Lung (tissue), 11 donors: ENCODE measurements at regions not wholly inside any gene's neighbourhood (a gene's known extent, or its start where the extent isn't known, plus 50 kb on each side); places are given as distances from the start of the nearest gene placed in this dataset.

Source experiments
- ATAC-seq: fragments of 200-7000 bp; cut with Tn5 transposase; one replicate; pipeline ENCODE4 v1.9.1; 2020; ENCODE audit warnings: moderate number of reproducible peaks; ENCODE audit not compliant: insufficient read depth, low FRiP score
- DNase-seq, 3 donors: peaks; one replicate each; pipeline ENCODE4 v3.0.0-alpha.2; 2013 to 2017
- H3K27ac ChIP-seq, 2 donors: one replicate each; pipeline ENCODE4 v1.5.1; 2013; ENCODE audit warnings: mild to moderate bottlenecking in 2 of 2, moderate library complexity in 2 of 2, control low read depth in 1 of 2, inconsistent platforms in 1 of 2, low read depth in 1 of 2, low read length in 1 of 2
- H3K27me3 ChIP-seq, 3 donors: one replicate each; pipeline ENCODE4 v1.5.1; 2013; ENCODE audit warnings: low read length in 2 of 3; ENCODE audit not compliant: control insufficient read depth in 3 of 3, insufficient read depth in 3 of 3
- H3K36me3 ChIP-seq, 4 donors: one replicate each; pipeline ENCODE4 v1.5.1; 2013; ENCODE audit warnings: low read length in 4 of 4, mild to moderate bottlenecking in 1 of 4, moderate library complexity in 1 of 4; ENCODE audit not compliant: control insufficient read depth in 4 of 4, insufficient read depth in 4 of 4
- H3K4me1 ChIP-seq, 5 donors: one replicate each; pipeline ENCODE4 v1.5.1; 2013; ENCODE audit warnings: low read length in 5 of 5, mild to moderate bottlenecking in 2 of 5, moderate library complexity in 1 of 5; ENCODE audit not compliant: control insufficient read depth in 5 of 5, insufficient read depth in 5 of 5
- H3K4me3 ChIP-seq: one replicate; pipeline ENCODE4 v1.5.1; 2013; ENCODE audit warnings: mild to moderate bottlenecking, control low read depth, moderate library complexity
- H3K9ac ChIP-seq, 2 donors: one replicate each; pipeline ENCODE4 v1.5.1; 2013; ENCODE audit warnings: low read length in 2 of 2, control low read depth in 1 of 2; ENCODE audit not compliant: insufficient read depth in 1 of 2
- H3K9me3 ChIP-seq, 4 donors: one replicate each; pipeline ENCODE4 v1.5.1; 2013; ENCODE audit warnings: low read length in 3 of 4, mild to moderate bottlenecking in 1 of 4, moderate library complexity in 1 of 4; ENCODE audit not compliant: control insufficient read depth in 4 of 4, insufficient read depth in 3 of 4
- WGBS, 2 donors: extraction: QIAGEN DNeasy Blood & Tissue Kit; methylation state at CpG; one replicate each; pipeline ENCODE4 v1.1.7; 2013; 5-methylcytosine and 5-hydroxymethylcytosine counted together
- TF ChIP-seq, protein P1 (sequence below): IDR thresholded peaks from 2 replicates; pipeline ENCODE4 v1.5.1; 2012; ENCODE audit warnings: mild to moderate bottlenecking; ENCODE audit errors: control extremely low read depth, extremely low read depth
- donor health status: control.
- donor health status: control.
- donor health status: Bipolar disorder and iron deficiency.
- donor health status: healthy.
- donor health status: DM: yes; HTN: yes; CAD: no.

DNA sequence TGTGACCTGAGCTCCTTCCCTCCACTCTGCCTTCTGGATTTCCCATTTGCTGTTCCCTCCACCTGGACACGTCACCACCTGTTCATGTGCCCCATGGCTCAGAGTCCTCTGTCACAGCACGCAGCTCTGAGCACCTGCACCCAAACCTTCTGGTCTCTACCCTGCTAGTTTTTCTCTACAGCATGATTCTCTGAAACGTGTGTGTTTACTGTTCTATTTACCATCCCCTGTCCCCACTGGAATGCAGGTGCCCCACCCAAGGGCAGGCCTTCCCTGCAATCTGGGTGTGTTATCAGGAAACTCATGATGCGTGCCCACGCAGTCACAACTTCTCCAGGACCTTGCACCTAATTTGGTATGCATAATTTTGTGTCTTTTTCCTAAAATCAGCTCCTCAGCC lies 284.4 kb upstream of the IGFBP3 start:
- DNase-seq (no peak), ATAC-seq (no peak)
- no peak overlapping the region for H3K9ac ChIP-seq

DNA sequence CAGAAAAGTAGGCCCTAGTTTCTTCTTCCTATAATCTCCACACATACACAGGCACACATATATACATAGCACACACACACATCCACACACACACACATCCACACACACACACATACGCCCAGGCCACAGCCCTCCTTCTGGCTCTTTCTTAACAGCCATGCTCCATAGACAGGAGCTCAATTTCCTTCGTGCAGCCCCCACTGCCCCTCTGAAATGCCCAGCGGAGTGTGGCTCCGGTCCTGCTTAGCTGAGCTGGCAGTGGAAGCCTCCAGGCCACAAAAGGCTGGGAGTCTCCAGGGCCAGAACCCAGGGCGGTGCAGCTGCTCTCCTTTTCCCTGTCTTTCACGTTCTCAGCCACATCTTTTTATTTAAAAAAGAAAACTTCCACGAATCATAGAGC lies 282.9 kb upstream of the IGFBP3 start:
- no peaks in the 10 kb centered on the region for H3K4me1 ChIP-seq
- no peak overlapping the region for H3K9ac ChIP-seq
- TF ChIP-seq, protein P1, sequence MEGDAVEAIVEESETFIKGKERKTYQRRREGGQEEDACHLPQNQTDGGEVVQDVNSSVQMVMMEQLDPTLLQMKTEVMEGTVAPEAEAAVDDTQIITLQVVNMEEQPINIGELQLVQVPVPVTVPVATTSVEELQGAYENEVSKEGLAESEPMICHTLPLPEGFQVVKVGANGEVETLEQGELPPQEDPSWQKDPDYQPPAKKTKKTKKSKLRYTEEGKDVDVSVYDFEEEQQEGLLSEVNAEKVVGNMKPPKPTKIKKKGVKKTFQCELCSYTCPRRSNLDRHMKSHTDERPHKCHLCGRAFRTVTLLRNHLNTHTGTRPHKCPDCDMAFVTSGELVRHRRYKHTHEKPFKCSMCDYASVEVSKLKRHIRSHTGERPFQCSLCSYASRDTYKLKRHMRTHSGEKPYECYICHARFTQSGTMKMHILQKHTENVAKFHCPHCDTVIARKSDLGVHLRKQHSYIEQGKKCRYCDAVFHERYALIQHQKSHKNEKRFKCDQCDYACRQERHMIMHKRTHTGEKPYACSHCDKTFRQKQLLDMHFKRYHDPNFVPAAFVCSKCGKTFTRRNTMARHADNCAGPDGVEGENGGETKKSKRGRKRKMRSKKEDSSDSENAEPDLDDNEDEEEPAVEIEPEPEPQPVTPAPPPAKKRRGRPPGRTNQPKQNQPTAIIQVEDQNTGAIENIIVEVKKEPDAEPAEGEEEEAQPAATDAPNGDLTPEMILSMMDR = no peak
- no peaks in the 10 kb centered on the region for H3K36me3 ChIP-seq
- no peak for DNase-seq
- H3K27ac ChIP-seq = no peak overlapping the region
- 90 to 96% methylated on average over 7 of the region's 7 CpGs for WGBS, 2 donors
- no peaks in the 10 kb centered on the region for H3K9me3 ChIP-seq
- H3K27me3 ChIP-seq = no peaks in the 10 kb centered on the region
- H3K4me3 ChIP-seq = no peak overlapping the region
- no peak for ATAC-seq

More for the DNA sequence above, 284.4 kb upstream of the IGFBP3 start:
- Histone ChIP-seq H3K9me3 (no peaks in the 10 kb centered on the region), H3K4me3 (no peak overlapping the region), H3K4me1 (no peaks in the 10 kb centered on the region), H3K27ac (no peak overlapping the region), H3K36me3 (no peaks in the 10 kb centered on the region), H3K27me3 (no peaks in the 10 kb centered on the region)
- TF ChIP-seq, protein P1 = no peak
- 73 to 80% methylated on average over 5 of the region's 5 CpGs for WGBS, 2 donors

DNA sequence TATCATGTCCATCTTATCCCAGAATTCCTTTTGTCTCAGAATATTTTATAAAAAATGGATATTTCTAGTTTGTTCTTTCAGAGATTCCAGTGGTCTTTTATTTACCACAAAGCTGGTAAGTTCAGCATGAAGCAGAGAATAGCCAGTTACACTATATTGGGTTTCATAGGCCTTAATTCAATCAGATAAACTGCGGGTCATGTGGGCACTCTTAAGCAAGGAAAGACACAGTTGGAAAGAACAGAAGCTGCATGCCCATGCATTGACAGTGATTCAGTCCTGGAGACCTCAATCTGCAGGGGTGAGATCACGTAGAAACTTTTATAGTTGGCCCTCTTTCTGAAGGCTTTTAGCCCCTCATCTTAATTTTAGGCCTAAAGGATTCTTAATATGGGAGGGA lies 281.3 kb upstream of the IGFBP3 start:
- Histone ChIP-seq H3K4me1 (peaks cover 0 to 9% (median 0%) of the 10 kb centered on the region in 5 donors), H3K9me3 (no peaks in the 10 kb centered on the region), H3K27ac (no peak overlapping the region), H3K27me3 (no peaks in the 10 kb centered on the region), H3K4me3 (no peak overlapping the region), H3K9ac (no peak overlapping the region), H3K36me3 (no peaks in the 10 kb centered on the region)
- TF ChIP-seq, protein P1 = no peak
- no peak for ATAC-seq
- 91 to 95% methylated on average over 2 of the region's 2 CpGs for WGBS, 2 donors
- DNase-seq = no peak

DNA sequence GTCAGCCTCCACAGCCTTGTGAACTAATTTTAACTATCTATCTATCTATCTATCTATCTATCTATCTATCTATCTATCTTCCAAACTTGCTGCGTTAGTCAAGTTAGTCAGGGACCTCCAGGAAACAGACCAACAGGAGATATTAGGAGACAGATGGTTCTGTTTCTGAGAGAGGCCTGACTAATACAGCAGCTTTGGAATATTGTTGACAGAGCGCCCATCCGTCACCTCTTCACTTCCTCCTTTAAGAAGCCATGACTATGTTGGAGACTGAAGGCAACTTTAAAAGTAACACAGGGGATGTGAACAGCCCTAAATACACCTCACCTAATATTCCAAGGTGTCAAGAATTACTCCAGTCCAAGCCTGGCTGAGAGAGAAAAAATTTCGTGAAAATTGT lies 280.9 kb upstream of the IGFBP3 start:
- 88 to 95% methylated on average over 4 of the region's 4 CpGs for WGBS, 2 donors
- ATAC-seq (no peak), DNase-seq (no peak)
- Histone ChIP-seq H3K4me1 (peaks cover 0 to 9% (median 0%) of the 10 kb centered on the region in 5 donors), H3K36me3 (no peaks in the 10 kb centered on the region), H3K9ac (no peak overlapping the region), H3K27me3 (no peaks in the 10 kb centered on the region), H3K4me3 (no peak overlapping the region), H3K9me3 (no peaks in the 10 kb centered on the region), H3K27ac (no peak overlapping the region)
- TF ChIP-seq, protein P1 = no peak
